GM21825 (cell line): ENCODE measurements at regions not wholly inside any gene's neighbourhood (a gene's known extent, or its start where the extent isn't known, plus 50 kb on each side); places are given as distances from the start of the nearest gene placed in this dataset.
"Not testable (repeated sequence)": the region's sequence is repeated elsewhere in the genome, so short reads cannot be mapped to it uniquely, and the experiment has no call there.

Experiments
- ATAC-seq: cut with Tn5 transposase; IDR thresholded peaks from one replicate; pipeline ENCODE4 v1.9.1; 2021; ENCODE audit warnings: mild to moderate bottlenecking, moderate library complexity; ENCODE audit not compliant: unreplicated experiment

DNA sequence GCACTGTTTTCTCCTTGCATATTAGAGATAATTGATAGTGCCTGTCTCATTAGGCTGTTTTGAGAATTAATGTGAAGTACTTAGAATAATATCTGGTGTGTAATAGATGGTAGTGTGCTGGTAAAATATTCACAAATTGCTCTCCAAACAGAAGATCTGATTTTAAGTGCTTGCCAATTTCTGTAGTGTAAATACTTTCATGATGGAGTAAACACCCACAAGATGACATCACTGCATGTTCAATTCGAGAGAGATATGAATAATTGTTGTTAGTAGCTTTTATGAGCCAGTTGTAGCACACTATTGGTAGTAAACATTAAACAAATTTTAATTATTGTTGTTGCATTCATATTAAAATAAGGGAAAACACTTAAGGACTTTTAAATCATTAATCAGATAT is 392.3 kb upstream of the RIOK2 start:
- ATAC-seq = no peak

DNA sequence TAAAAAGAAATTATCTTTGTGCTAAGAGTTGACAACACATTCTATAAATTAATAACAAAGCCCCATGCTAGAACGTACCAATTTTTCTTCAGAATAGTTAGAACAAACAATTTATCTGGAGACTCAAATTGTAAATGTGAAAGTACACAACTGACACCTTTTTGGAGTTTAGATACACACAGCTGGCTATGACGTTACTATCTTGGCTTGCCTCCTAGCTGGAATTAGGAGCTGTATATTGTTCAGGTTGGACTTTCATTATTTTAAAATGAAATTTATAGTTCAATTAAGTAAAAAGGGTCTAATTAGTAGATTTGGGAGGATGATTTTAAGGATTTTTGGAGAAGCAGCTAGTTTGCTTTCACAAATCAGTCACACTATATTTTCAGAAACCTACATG is 393.9 kb upstream of the RIOK2 start:
- no peak for ATAC-seq

DNA sequence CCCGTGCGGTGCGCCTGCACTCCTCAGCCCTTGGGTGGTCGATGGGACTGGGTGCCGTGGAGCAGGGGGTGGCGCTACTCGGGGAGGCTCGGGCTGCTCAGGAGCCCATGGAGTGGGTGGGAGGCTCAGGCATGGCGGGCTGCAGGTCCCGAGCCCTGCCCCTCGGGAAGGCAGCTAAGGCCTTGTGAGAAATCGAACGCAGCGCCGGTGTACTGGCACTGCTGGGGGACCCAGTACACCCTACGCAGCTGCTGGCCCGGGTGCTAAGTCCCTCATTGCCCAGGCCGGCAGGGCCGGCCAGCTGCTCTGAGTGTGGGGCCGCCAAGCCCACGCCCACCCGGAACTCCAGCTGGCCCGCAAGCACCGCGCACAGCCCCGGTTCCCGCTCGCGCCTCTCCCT is 396.9 kb upstream of the RIOK2 start:
- not testable (repeated sequence) for ATAC-seq

DNA sequence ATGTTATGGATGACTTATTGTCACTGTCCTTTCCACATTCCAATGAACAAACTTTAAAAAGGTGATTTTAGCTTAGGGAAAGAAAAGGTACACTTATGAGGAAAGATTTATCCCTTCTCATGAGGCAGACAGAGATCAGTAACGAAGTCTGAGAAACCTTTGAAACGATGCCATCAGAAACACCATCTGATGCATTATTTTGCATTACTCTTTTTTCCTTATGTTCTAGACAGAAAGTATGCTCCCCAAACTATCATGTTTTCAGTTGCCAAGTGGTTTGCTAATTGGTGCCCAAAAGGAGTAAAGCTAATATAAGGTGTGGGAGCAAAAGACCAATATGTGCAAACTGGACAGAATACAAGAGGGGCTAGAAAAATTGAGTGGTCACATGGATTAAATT is 397.7 kb upstream of the RIOK2 start:
- no peak for ATAC-seq

- no peak for ATAC-seq
Observed at GRCh38 chr5:97591781-97592180, 408.7 kb upstream of the RIOK2 start.

DNA sequence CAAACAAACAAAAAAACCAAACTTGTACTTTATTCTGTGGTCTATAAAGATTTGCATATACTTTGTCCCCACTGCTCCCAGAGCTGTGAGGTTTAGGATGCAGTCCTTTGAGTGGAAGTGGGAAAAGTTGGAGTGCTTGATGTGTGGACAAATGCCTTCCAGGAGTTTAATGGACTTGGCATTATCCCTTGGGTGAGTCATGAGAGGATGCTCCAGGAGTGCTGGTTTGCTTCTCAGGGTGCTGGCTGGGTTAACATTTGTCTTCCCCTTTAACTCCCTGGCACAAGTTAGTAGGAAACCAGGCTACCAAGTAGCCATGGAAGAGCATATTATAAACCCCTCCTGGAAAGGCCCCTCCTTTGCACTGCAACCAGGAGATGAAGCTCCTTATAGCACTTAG is 417.4 kb upstream of the RIOK2 start:
- no peak for ATAC-seq

DNA sequence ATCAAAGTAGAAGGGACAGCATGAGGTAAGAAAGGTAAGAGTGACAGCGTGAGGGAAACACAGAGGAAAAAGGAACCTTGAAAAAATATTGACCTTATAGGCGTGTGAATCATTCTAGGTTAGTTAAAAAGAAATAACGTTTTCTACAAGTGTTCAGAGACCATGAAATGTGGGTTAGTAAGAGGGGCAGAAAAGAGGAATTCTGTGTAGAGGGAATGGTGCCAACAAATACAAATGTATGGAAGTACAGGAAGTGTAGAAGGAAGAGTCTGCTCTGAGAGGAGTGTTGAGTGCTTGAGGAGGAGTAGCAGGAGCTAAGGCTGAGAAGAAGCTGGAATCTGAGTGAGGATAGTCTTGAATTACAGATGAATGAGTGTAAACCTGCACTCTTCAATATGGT is 418.6 kb upstream of the RIOK2 start:
- ATAC-seq = no peak

- ATAC-seq = no peak
Observed at GRCh38 chr5:97606531-97606930, 423.5 kb upstream of the RIOK2 start.

- ATAC-seq = no peak
Observed at GRCh38 chr5:97608501-97608900, 425.5 kb upstream of the RIOK2 start.

GRCh38 chr5:97618721-97619120 is 435.7 kb upstream of the RIOK2 start:
- no peak for ATAC-seq

GRCh38 chr5:97623441-97623840 is 440.4 kb upstream of the RIOK2 start:
- no peak for ATAC-seq

GRCh38 chr5:97624886-97625285 is 441.8 kb upstream of the RIOK2 start:
- ATAC-seq = no peak

GRCh38 chr5:97627272-97627671 is 444.2 kb upstream of the RIOK2 start:
- no peak for ATAC-seq

GRCh38 chr5:97628031-97628430 is 445.0 kb upstream of the RIOK2 start:
- ATAC-seq = no peak

GRCh38 chr5:97628807-97629206 is 445.8 kb upstream of the RIOK2 start:
- ATAC-seq = no peak

- no peak for ATAC-seq
Observed at GRCh38 chr5:97629276-97629675, 446.2 kb upstream of the RIOK2 start.

GRCh38 chr5:97635553-97635952 is 452.5 kb upstream of the RIOK2 start:
- ATAC-seq = no peak

DNA sequence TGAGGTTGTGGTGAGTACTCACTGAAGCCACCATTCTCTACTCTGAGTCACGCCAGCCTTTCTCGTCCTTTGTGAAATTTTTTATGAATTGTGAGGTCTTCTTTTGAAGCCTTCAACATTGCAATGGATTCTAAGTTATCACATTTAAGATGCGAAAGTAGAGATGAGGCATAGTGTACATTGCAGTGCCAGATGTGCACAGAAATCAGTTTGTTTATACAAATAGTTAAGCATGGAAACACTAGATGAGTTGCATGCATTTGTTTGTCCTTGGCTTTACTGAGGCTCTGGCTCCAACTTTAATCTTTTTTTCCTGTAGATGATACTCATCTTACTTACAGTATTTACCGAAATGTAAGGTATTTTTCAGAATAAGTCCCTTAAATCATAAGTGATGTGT is 453.7 kb upstream of the RIOK2 start:
- no peak for ATAC-seq

DNA sequence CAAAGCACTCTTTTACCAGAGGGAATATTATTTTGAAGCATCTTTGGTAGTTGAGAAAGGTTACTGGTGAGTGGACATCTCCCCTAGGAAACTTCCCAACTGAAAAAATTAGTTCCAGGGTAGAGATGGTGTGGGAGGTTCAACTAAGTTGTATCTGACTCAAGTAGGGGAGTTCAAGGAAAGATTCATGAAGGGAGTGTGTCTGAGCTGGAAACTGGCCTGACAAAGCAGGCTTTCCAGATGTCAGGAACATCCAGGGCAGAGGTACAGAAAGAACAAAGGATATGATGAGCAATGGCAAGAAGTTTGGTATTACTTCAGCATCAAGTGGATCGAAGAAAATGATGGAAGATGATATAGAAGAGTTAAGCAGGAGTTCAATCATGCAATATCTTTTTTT is 458.0 kb upstream of the RIOK2 start:
- no peak for ATAC-seq

GRCh38 chr5:97644206-97644605 is 461.2 kb upstream of the RIOK2 start:
- ATAC-seq = no peak

GRCh38 chr5:97644896-97645295 is 461.8 kb upstream of the RIOK2 start:
- no peak for ATAC-seq

DNA sequence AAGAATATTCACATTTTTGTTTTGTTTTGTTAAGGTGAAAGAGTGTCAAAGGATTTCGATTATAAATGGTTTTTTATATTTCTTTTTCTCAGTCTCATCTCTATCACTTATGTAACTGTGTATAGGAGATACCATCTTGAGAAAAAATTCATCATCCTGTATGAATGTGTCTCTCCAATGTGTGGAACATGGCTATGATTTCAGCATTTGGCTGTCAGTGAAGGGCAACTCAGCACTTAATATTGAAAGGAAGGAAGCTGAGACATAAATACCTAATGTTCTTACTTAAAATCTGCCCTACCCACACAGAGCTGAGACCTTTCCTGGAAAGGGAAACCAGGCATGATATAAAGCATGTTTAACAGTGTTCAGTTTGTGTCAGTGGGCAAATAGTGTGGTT is 474.2 kb upstream of the RIOK2 start:
- no peak for ATAC-seq

DNA sequence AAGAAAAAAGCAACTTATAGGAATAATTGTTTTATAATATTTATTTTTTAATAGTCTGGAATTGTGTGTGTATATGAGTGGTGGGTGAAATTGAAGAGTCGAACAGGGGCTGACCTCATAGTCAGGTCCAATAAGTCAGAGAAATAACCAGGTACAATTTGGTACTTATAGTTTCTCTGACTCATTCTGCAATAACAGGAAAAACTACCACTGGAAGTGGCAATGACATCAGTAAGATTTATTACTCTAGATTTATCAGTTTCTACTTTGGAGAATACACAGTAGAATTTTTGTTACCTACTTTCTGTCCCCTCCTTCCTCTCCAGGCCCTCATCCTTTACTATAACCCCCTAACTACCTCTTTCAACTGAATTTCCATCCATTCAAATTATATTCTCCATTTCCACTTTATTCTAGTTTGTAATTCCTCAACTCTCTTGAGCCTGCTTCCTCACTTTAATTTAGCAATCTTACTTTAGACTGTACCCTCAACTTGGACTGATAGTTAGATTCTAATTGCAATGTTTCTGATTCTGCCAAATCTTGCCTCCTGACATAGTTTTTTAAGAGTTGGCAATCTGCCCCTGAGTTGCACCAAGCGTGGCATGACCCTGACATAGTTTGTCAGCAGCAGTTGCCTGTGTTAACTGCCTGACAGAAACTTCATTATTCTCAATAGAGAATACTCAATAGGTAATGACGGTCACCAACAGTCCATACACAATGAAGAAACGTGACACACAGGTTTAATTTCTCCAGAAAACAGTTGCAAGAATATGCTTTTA is 475.3 kb upstream of the RIOK2 start:
- ATAC-seq = no peak
